Lower lobe of right lung (tissue), 2 donors: ENCODE measurements at regions not wholly inside any gene's neighbourhood (a gene's known extent, or its start where the extent isn't known, plus 50 kb on each side); places are given as distances from the start of the nearest gene placed in this dataset.

Experiments used
- ATAC-seq, 2 donors: fragments of 200-7000 bp; cut with Tn5 transposase; one replicate each; pipeline ENCODE4 v1.9.1; 2020 to 2022; ENCODE audit warnings: mild to moderate bottlenecking in 2 of 2, moderate library complexity in 2 of 2
- DNase-seq: peaks from one replicate; pipeline ENCODE4 v3.0.0-alpha.2; 2020
- H3K27ac ChIP-seq: fragments of 200-600 bp; one replicate; pipeline ENCODE4 v1.8.0; 2022
- H3K27me3 ChIP-seq: fragments of 200-600 bp; one replicate; pipeline ENCODE4 v1.8.0; 2022; ENCODE audit warnings: low read depth
- H3K36me3 ChIP-seq: fragments of 200-600 bp; one replicate; pipeline ENCODE4 v1.8.0; 2022; ENCODE audit warnings: mild to moderate bottlenecking
- H3K4me1 ChIP-seq: fragments of 200-600 bp; one replicate; pipeline ENCODE4 v1.8.0; 2022
- H3K4me3 ChIP-seq: fragments of 200-600 bp; one replicate; pipeline ENCODE4 v1.8.0; 2022; ENCODE audit warnings: mild to moderate bottlenecking
- H3K9me3 ChIP-seq: fragments of 200-600 bp; one replicate; pipeline ENCODE4 v1.8.0; 2022
- intact Hi-C: fragments of 100-400 bp; cut with DNase I; formaldehyde crosslinking; loops from one replicate; pipeline ENCODE4 v1.11.0; 2022
- TF ChIP-seq, protein P1 (sequence below): fragments of 200-600 bp; IDR thresholded peaks from one replicate; pipeline ENCODE4 v1.8.0; 2022; ENCODE audit warnings: antibody characterized with exemption, mild to moderate bottlenecking
- donor health status: DM: no; HTN: yes; CAD: no; lungs with severe emphysema.

- Histone ChIP-seq H3K4me3 (no peak overlapping the region), H3K9me3 (no peaks in the 10 kb centered on the region), H3K4me1 (no peaks in the 10 kb centered on the region), H3K36me3 (no peaks in the 10 kb centered on the region), H3K27me3 (no peaks in the 10 kb centered on the region), H3K27ac (no peak overlapping the region)
- intact Hi-C loops, result no loop called here
- DNase-seq (no peak), ATAC-seq (no peak)
- TF ChIP-seq, protein P1, sequence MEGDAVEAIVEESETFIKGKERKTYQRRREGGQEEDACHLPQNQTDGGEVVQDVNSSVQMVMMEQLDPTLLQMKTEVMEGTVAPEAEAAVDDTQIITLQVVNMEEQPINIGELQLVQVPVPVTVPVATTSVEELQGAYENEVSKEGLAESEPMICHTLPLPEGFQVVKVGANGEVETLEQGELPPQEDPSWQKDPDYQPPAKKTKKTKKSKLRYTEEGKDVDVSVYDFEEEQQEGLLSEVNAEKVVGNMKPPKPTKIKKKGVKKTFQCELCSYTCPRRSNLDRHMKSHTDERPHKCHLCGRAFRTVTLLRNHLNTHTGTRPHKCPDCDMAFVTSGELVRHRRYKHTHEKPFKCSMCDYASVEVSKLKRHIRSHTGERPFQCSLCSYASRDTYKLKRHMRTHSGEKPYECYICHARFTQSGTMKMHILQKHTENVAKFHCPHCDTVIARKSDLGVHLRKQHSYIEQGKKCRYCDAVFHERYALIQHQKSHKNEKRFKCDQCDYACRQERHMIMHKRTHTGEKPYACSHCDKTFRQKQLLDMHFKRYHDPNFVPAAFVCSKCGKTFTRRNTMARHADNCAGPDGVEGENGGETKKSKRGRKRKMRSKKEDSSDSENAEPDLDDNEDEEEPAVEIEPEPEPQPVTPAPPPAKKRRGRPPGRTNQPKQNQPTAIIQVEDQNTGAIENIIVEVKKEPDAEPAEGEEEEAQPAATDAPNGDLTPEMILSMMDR, result no peak
Observed at GRCh38 chr3:20516311-20516710, 330.3 kb upstream of the SGO1 start.

- ATAC-seq (no peak), DNase-seq (no peak)
- Histone ChIP-seq H3K36me3 (no peaks in the 10 kb centered on the region), H3K9me3 (no peaks in the 10 kb centered on the region), H3K27ac (no peak overlapping the region), H3K27me3 (no peaks in the 10 kb centered on the region), H3K4me3 (no peak overlapping the region), H3K4me1 (no peaks in the 10 kb centered on the region)
- TF ChIP-seq, protein P1, result no peak
- intact Hi-C loops, result no loop called here
Observed at GRCh38 chr3:20515834-20516233, 329.8 kb upstream of the SGO1 start.

- intact Hi-C loops, result no loop called here
- ATAC-seq (peak; percentile 85 to 90), DNase-seq (no peak)
- H3K27ac ChIP-seq, result no peak overlapping the region
- no peak overlapping the region for H3K4me3 ChIP-seq
- H3K9me3 ChIP-seq, result no peaks in the 10 kb centered on the region
- no peaks in the 10 kb centered on the region for H3K27me3 ChIP-seq
- TF ChIP-seq, protein P1, result peak; percentile 58
- H3K4me1 ChIP-seq, result no peaks in the 10 kb centered on the region
- H3K36me3 ChIP-seq, result no peaks in the 10 kb centered on the region
Observed at GRCh38 chr3:20511863-20512505, 326.0 kb upstream of the SGO1 start.

DNA sequence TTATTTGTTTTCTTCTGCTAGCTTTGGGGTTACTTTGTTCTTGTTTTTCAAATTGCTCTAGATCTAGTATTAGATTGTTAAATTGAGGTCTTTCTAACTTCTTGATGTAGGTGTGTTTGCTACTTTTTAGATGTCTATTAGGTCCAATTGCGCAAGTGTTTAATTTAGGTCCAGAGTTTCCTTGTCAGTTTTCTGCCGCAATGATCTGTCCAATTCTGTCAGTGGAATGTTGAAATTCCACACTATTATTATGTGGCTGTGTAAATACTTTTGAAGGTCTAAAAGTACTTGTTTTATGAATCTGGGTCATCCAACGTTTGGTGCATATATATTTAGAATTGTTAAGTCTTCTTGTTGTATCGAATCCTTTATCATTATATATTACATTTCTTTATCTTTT is 324.4 kb upstream of the SGO1 start:
- Histone ChIP-seq H3K4me1 (no peaks in the 10 kb centered on the region), H3K4me3 (no peak overlapping the region), H3K36me3 (no peaks in the 10 kb centered on the region), H3K27ac (no peak overlapping the region), H3K9me3 (no peaks in the 10 kb centered on the region), H3K27me3 (no peaks in the 10 kb centered on the region)
- ATAC-seq (no peak), DNase-seq (no peak)
- intact Hi-C loops, result no loop called here
- TF ChIP-seq, protein P1, result no peak

DNA sequence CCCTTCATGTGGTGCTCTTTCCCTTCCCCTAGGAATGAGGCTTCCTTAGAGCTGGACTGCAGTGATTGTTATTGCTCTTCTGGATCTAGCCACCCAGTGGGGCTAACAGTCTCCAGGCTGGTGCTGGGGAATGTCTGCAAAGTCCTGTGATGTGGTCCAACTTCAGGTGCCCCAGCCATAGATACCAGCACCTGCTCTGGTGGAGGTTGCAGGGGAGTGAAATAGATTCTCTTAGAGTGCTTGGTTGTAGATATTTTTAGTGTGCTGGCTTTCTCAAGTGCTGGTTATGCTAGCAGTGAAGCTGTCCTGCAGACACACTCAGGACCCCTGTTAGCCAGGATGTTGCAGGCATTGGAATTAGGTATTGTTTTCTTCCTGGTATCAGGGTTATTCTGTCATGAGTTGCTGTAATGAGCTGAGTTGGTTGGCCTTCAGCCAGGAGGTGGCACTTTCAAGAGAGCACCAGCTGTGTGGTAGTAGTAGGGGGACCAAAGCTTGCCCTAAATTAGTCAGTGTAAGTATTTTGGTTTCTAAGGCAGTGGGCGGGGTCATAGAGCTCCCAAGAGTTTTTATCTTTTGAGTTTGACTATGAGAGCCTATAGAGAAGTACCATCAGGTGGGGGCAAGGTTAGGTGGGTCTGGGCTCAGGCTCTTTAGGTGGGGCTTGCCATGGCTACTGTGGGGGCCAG is 317.5 kb upstream of the SGO1 start:
- intact Hi-C loops, result no loop called here
- Histone ChIP-seq H3K36me3 (no peaks in the 10 kb centered on the region), H3K27ac (no peak overlapping the region), H3K4me1 (no peaks in the 10 kb centered on the region), H3K4me3 (no peak overlapping the region), H3K9me3 (no peaks in the 10 kb centered on the region), H3K27me3 (no peaks in the 10 kb centered on the region)
- ATAC-seq (no peak), DNase-seq (no peak)
- TF ChIP-seq, protein P1, result no peak
